H1 (cell line): ENCODE measurements at regions not wholly inside any gene's neighbourhood (a gene's known extent, or its start where the extent isn't known, plus 50 kb on each side); places are given as distances from the start of the nearest gene placed in this dataset.

ENCODE experiments used
- ASH2L ChIP-seq: fragments of 200-600, 300-600 bp; sonication (generic); IDR thresholded peaks from one replicate; pipeline ENCODE4 v1.7.1; 2017; ENCODE audit warnings: low read length
- ATF2 ChIP-seq: IDR thresholded peaks from 2 replicates; pipeline ENCODE4 v1.6.1; 2012; ENCODE audit warnings: low read length, inconsistent platforms
- CBX5 ChIP-seq: fragments of 300-800, 300-1000 bp; sonication (generic); IDR thresholded peaks from 2 replicates; pipeline ENCODE4 v1.7.1; 2016; ENCODE audit warnings: antibody characterized with exemption, low read length, low read depth
- CBX8 ChIP-seq: fragments of 300-800, 300-1000 bp; sonication (generic); IDR thresholded peaks from 2 replicates; pipeline ENCODE4 v1.7.1; 2016; ENCODE audit warnings: low read depth, low read length, borderline replicate concordance
- CHD1 ChIP-seq: IDR thresholded peaks from 2 replicates; pipeline ENCODE4 v1.6.1; 2012; ENCODE audit warnings: low read depth, low read length, improper control_type of control experiment
- CHD2 ChIP-seq: IDR thresholded peaks from 2 replicates; pipeline ENCODE4 v1.6.1; 2012; ENCODE audit warnings: low read length, improper control_type of control experiment
- NRF1 ChIP-seq: IDR thresholded peaks from 2 replicates; pipeline ENCODE4 v1.6.1; 2011; ENCODE audit warnings: mild to moderate bottlenecking, low read depth, low read length, improper control_type of control experiment
- SIX5 ChIP-seq: IDR thresholded peaks from 2 replicates; pipeline ENCODE4 v1.6.1; 2011; ENCODE audit warnings: mild to moderate bottlenecking, low read depth, low read length
- TAF7 ChIP-seq: optimal IDR thresholded peaks from 2 replicates; pipeline ENCODE3; 2011; ENCODE audit warnings: low read depth, mild to moderate bottlenecking, inconsistent platforms, low read length, moderate library complexity, borderline replicate concordance

- TF ChIP-seq ATF2 (no peak), CBX8 (no peak), TAF7 (no peak), ASH2L (no peak), NRF1 (no peak), CHD1 (no peak), SIX5 (no peak), CHD2 (no peak), CBX5 (no peak)
Measured at GRCh38 chr13:99058527-99059495, 80.9 kb upstream of the DOCK9 start (continued).
